ENCODE measurements at regions not wholly inside any gene's neighbourhood (a gene's known extent, or its start where the extent isn't known, plus 50 kb on each side); places are given as distances from the start of the nearest gene placed in this dataset.

DNA sequence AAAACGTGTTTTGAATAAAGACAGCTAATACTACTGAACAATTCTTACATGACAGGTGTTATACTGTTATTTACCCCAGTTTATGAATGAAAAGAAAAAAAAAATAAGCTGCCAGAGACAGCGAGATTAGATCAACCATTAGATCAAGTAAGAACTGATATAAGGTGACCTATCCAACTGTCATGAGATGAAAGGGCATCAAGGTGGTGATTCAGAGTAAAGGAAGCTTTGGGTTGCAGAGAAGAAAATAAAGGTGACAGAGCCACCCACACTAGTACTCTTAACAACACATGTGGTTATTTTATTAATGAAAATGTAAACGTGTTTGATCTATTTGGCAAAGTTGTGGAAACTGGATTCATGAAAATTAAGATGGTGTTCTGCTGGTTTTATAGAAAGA lies 435.2 kb downstream of the GABRG2 start:
- no peak for DNase-seq
- no peak overlapping the region for H3K27ac Mint-ChIP-seq
- H3K4me1 Mint-ChIP-seq, result no peaks in the 10 kb centered on the region
- no peaks in the 10 kb centered on the region for H3K27me3 ChIP-seq (replicated peaks in 1 of 4; ENCODE audit: control extremely low read depth in 1 of 4, control insufficient read depth in 3 of 4, insufficient read depth in 4 of 4, low read length in 3 of 4)
- H3K27ac ChIP-seq (ENCODE audit: low read length in 2 of 2), result no peak overlapping the region
- H3K9ac ChIP-seq (ENCODE audit: low read length), result no peak overlapping the region
- H2AFZ ChIP-seq (ENCODE audit: insufficient read depth, low read depth, low read length, poor library complexity, severe bottlenecking), result no peak overlapping the region
- H3K27me3 Mint-ChIP-seq, result no peaks in the 10 kb centered on the region
- ATAC-seq (ENCODE audit: low read depth), result no peak
- no peaks in the 10 kb centered on the region for H3K4me1 ChIP-seq (ENCODE audit: control insufficient read depth in 2 of 2, insufficient read depth in 2 of 2, low read length in 2 of 2)
- H3K36me3 ChIP-seq (replicated peaks in 1 of 2; ENCODE audit: control extremely low read depth in 1 of 2, control insufficient read depth in 1 of 2, extremely low read depth in 1 of 2, insufficient read depth in 2 of 2, low read length in 1 of 2), result no peaks in the 10 kb centered on the region
- peaks cover 0 to 3% (median 0%) of the 10 kb centered on the region in 3 donors for H3K9me3 ChIP-seq (ENCODE audit: control extremely low read depth in 1 of 3, control insufficient read depth in 2 of 3, insufficient read depth in 1 of 3, low read length in 2 of 3)
- ChIA-PET POLR2A (no interaction called here), CTCF (no interaction called here)
- intact Hi-C loops (cut with micrococcal nuclease), result no loop called here
- H3K4me3 Mint-ChIP-seq, result no peak overlapping the region
- TF ChIP-seq, protein P1, sequence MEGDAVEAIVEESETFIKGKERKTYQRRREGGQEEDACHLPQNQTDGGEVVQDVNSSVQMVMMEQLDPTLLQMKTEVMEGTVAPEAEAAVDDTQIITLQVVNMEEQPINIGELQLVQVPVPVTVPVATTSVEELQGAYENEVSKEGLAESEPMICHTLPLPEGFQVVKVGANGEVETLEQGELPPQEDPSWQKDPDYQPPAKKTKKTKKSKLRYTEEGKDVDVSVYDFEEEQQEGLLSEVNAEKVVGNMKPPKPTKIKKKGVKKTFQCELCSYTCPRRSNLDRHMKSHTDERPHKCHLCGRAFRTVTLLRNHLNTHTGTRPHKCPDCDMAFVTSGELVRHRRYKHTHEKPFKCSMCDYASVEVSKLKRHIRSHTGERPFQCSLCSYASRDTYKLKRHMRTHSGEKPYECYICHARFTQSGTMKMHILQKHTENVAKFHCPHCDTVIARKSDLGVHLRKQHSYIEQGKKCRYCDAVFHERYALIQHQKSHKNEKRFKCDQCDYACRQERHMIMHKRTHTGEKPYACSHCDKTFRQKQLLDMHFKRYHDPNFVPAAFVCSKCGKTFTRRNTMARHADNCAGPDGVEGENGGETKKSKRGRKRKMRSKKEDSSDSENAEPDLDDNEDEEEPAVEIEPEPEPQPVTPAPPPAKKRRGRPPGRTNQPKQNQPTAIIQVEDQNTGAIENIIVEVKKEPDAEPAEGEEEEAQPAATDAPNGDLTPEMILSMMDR (IDR thresholded peaks at IDR 0.05), result no peak
- TF ChIP-seq EZH2 (IDR thresholded peaks at IDR 0.05; ENCODE audit: borderline replicate concordance, insufficient read depth, low read depth, low read length, poor library complexity, severe bottlenecking), result no peak
- H3K79me2 ChIP-seq (ENCODE audit: control insufficient read depth, insufficient read depth, low read length), result no peaks in the 10 kb centered on the region
- no CpG with 5 or more reads among the region's 3 CpGs for WGBS (ENCODE audit: insufficient coverage)
- H3K9me3 Mint-ChIP-seq (ENCODE audit: insufficient read depth), result peaks cover 4% of the 10 kb centered on the region
- H3K4me2 ChIP-seq (replicated peaks; ENCODE audit: low read depth, low read length, poor library complexity, severe bottlenecking), result no peak overlapping the region
- H3K4me3 ChIP-seq (ENCODE audit: control extremely low read depth in 1 of 5, extremely low read depth in 1 of 5, insufficient read depth in 1 of 5, low read depth in 2 of 5, low read length in 4 of 5), result no peak overlapping the region
- H4K20me1 ChIP-seq (ENCODE audit: control insufficient read depth, insufficient read depth, low read length, poor library complexity, severe bottlenecking), result no peaks in the 10 kb centered on the region

DNA sequence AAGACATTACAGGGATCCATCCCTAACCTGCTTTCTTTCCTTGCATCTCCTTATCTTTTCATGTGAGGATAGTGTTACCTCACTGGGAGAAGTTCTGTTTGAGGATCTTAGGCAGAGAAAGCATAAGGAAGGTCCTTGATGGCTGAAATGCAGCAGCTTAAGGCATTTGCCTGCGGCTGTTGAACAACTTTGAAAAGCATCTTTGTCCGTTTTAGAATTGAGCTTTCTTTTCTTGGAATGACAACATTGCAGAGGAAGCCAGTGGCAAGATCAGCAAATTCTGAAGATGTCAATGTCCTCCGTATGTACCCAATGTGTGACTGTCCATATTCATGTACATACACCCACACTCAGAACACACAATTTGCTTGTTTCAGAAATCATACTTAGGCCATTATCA lies 436.2 kb downstream of the GABRG2 start:
- H3K27ac ChIP-seq (ENCODE audit: low read length in 2 of 2), result no peak overlapping the region
- no peaks in the 10 kb centered on the region for H3K36me3 ChIP-seq (replicated peaks in 1 of 2; ENCODE audit: control extremely low read depth in 1 of 2, control insufficient read depth in 1 of 2, extremely low read depth in 1 of 2, insufficient read depth in 2 of 2, low read length in 1 of 2)
- ChIA-PET POLR2A (no interaction called here), CTCF (no interaction called here)
- H3K27me3 ChIP-seq (replicated peaks in 1 of 4; ENCODE audit: control extremely low read depth in 1 of 4, control insufficient read depth in 3 of 4, insufficient read depth in 4 of 4, low read length in 3 of 4), result no peaks in the 10 kb centered on the region
- intact Hi-C loops (cut with micrococcal nuclease), result no loop called here
- TF ChIP-seq, protein P1 (IDR thresholded peaks at IDR 0.05), result no peak
- no peak for TF ChIP-seq EZH2 (IDR thresholded peaks at IDR 0.05; ENCODE audit: borderline replicate concordance, insufficient read depth, low read depth, low read length, poor library complexity, severe bottlenecking)
- H3K9ac ChIP-seq (ENCODE audit: low read length), result no peak overlapping the region
- H3K79me2 ChIP-seq (ENCODE audit: control insufficient read depth, insufficient read depth, low read length), result no peaks in the 10 kb centered on the region
- DNase-seq (no peak), ATAC-seq (ENCODE audit: low read depth) (no peak)
- WGBS (ENCODE audit: insufficient coverage), result 100% methylated on average over 2 of the region's 3 CpGs
- Mint-ChIP-seq H3K4me3 (no peak overlapping the region), H3K27ac (no peak overlapping the region), H3K9me3 (ENCODE audit: insufficient read depth) (peaks cover 4% of the 10 kb centered on the region), H3K27me3 (no peaks in the 10 kb centered on the region), H3K4me1 (no peaks in the 10 kb centered on the region)
- H2AFZ ChIP-seq (ENCODE audit: insufficient read depth, low read depth, low read length, poor library complexity, severe bottlenecking), result no peak overlapping the region
- H3K4me2 ChIP-seq (replicated peaks; ENCODE audit: low read depth, low read length, poor library complexity, severe bottlenecking), result no peak overlapping the region
- no peak overlapping the region for H3K4me3 ChIP-seq (ENCODE audit: control extremely low read depth in 1 of 5, extremely low read depth in 1 of 5, insufficient read depth in 1 of 5, low read depth in 2 of 5, low read length in 4 of 5)
- H3K9me3 ChIP-seq (ENCODE audit: control extremely low read depth in 1 of 3, control insufficient read depth in 2 of 3, insufficient read depth in 1 of 3, low read length in 2 of 3), result peaks cover 0 to 3% (median 0%) of the 10 kb centered on the region in 3 donors
- H3K4me1 ChIP-seq (ENCODE audit: control insufficient read depth in 2 of 2, insufficient read depth in 2 of 2, low read length in 2 of 2), result no peaks in the 10 kb centered on the region
- no peaks in the 10 kb centered on the region for H4K20me1 ChIP-seq (ENCODE audit: control insufficient read depth, insufficient read depth, low read length, poor library complexity, severe bottlenecking)

Measured in B cell (primary cell).